HFFc6 (cell line): ENCODE measurements at regions not wholly inside any gene's neighbourhood (a gene's known extent, or its start where the extent isn't known, plus 50 kb on each side); places are given as distances from the start of the nearest gene placed in this dataset.

ENCODE experiments used
- DNase-seq: peaks from one replicate; pipeline ENCODE4 v3.0.0-alpha.2; 2018
- H3K27ac Mint-ChIP-seq: 2 replicates; pipeline ENCODE4 v1.8.0; 2020; ENCODE audit warnings: mild to moderate bottlenecking, mixed read lengths
- H3K27me3 Mint-ChIP-seq: 2 replicates; pipeline ENCODE4 v1.8.0; 2021; ENCODE audit warnings: mild to moderate bottlenecking, moderate library complexity, mixed read lengths; ENCODE audit not compliant: insufficient read depth
- H3K36me3 Mint-ChIP-seq: 2 replicates; pipeline ENCODE4 v1.8.0; 2021; ENCODE audit warnings: low read depth, mixed read lengths
- H3K4me1 Mint-ChIP-seq: 2 replicates; pipeline ENCODE4 v1.8.0; 2020; ENCODE audit warnings: low read depth, mixed read lengths
- H3K4me3 Mint-ChIP-seq: 2 replicates; pipeline ENCODE4 v1.8.0; 2020; ENCODE audit warnings: mild to moderate bottlenecking, moderate library complexity, mixed read lengths
- H3K9me3 Mint-ChIP-seq: 2 replicates; pipeline ENCODE4 v1.8.0; 2020; ENCODE audit warnings: mild to moderate bottlenecking, mixed read lengths
- TF ChIP-seq, protein P1 (sequence below): fragments of 200-600 bp; sonication (generic); IDR thresholded peaks from 2 replicates; pipeline ENCODE4 v1.5.0; 2021; ENCODE audit warnings: antibody characterized with exemption, mild to moderate bottlenecking

DNA sequence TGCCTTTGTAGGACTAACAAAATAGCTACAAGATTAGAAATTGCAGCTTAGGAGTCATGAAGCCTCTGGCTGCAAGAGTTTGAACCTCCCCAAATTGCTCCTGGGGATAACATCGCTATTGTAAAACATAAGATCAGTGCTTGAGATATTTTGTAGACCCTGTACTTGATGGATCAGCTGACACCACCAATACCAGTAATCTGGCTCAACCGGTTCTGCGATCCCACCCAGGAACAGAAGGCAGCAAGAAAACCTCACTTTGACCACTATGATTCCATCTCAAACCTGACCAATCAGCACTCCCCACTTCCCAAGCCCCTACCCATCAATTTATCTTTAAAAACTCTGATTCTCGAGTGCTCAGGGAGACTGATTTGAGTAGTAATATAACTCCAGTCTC, 206.9 kb upstream of the ADRA1D start:
- no peak overlapping the region for H3K4me3 Mint-ChIP-seq

DNA sequence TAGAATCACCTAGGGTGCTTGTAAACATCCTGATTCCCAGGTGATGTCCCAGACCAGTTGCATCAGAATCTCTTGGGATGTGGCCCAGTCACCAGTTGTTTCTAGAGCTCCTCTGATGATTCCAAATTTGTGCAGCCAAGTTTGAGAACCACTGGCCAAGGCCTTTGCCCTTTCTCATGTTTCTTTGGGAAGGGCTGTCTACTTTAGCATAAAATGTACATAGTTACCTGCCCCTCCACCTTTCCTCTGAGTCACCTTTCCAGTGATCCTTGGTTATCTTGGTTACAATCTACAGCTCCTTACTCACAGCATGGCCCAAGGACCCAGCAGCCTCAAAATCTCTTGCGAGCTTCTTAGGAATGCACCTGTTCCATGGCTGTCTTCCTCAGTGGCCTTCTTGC, 206.2 kb upstream of the ADRA1D start:
- Mint-ChIP-seq H3K36me3 (peaks cover 50% of the 10 kb centered on the region), H3K9me3 (peaks cover 4% of the 10 kb centered on the region), H3K4me1 (peaks cover 59% of the 10 kb centered on the region), H3K4me3 (no peak overlapping the region), H3K27ac (no peak overlapping the region), H3K27me3 (no peaks in the 10 kb centered on the region)
- DNase-seq, result no peak
- TF ChIP-seq, protein P1, sequence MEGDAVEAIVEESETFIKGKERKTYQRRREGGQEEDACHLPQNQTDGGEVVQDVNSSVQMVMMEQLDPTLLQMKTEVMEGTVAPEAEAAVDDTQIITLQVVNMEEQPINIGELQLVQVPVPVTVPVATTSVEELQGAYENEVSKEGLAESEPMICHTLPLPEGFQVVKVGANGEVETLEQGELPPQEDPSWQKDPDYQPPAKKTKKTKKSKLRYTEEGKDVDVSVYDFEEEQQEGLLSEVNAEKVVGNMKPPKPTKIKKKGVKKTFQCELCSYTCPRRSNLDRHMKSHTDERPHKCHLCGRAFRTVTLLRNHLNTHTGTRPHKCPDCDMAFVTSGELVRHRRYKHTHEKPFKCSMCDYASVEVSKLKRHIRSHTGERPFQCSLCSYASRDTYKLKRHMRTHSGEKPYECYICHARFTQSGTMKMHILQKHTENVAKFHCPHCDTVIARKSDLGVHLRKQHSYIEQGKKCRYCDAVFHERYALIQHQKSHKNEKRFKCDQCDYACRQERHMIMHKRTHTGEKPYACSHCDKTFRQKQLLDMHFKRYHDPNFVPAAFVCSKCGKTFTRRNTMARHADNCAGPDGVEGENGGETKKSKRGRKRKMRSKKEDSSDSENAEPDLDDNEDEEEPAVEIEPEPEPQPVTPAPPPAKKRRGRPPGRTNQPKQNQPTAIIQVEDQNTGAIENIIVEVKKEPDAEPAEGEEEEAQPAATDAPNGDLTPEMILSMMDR, result no peak

More for the DNA sequence above, 206.9 kb upstream of the ADRA1D start:
- Mint-ChIP-seq H3K27me3 (no peaks in the 10 kb centered on the region), H3K4me1 (peaks cover 56% of the 10 kb centered on the region), H3K27ac (no peak overlapping the region), H3K36me3 (peaks cover 50% of the 10 kb centered on the region), H3K9me3 (peaks cover 4% of the 10 kb centered on the region)
- no peak for DNase-seq
- TF ChIP-seq, protein P1, result no peak

DNA sequence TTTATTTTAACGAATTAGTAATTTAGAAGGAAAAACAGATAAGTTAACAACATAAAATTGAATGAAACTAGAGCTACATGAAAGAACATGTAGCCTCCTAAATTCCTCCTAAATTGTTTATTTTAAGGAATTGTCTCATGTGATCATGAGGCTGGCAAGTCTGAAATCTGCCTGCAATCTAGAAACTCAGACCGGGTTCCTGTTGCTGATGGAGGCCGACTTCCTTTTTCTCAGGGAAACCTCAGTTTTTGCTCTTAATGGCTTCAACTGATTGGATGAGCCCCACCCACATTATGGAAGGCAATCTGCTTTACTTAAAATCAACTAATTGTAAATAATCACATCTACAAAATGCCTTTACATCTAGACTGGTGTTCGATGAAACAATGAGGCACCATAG, 205.0 kb upstream of the ADRA1D start:
- Mint-ChIP-seq H3K36me3 (peaks cover 55% of the 10 kb centered on the region), H3K27me3 (no peaks in the 10 kb centered on the region), H3K4me3 (no peak overlapping the region), H3K4me1 (peaks cover 70% of the 10 kb centered on the region), H3K9me3 (peaks cover 4% of the 10 kb centered on the region), H3K27ac (no peak overlapping the region)
- TF ChIP-seq, protein P1, result no peak
- no peak for DNase-seq

DNA sequence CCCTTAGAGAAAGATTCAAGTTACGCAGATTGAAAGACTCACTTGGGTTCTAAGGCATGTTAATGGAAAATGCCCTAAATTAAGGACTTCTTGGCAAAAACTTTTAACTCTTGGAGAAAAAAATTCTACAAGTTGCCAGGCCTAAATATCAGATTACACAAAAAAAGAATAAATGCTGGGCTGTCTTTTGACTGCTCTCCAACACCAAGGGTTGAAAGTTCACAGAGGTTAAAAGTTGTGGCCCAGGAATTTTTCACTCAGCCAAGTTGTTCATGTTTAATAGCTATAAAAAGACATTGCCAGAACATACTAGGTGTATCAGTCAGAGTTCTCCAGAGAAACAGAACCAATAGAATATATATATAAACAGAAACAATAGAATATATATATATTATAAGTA, 204.3 kb upstream of the ADRA1D start:
- peaks cover 4% of the 10 kb centered on the region; the same call in 1 of the 2 replicates for H3K9me3 Mint-ChIP-seq
- H3K27ac Mint-ChIP-seq, result no peak overlapping the region
- TF ChIP-seq, protein P1, result no peak
- H3K27me3 Mint-ChIP-seq, result no peaks in the 10 kb centered on the region
- peaks cover 66% of the 10 kb centered on the region for H3K4me1 Mint-ChIP-seq
- peaks cover 48% of the 10 kb centered on the region for H3K36me3 Mint-ChIP-seq
- no peak overlapping the region for H3K4me3 Mint-ChIP-seq
- DNase-seq, result no peak

DNA sequence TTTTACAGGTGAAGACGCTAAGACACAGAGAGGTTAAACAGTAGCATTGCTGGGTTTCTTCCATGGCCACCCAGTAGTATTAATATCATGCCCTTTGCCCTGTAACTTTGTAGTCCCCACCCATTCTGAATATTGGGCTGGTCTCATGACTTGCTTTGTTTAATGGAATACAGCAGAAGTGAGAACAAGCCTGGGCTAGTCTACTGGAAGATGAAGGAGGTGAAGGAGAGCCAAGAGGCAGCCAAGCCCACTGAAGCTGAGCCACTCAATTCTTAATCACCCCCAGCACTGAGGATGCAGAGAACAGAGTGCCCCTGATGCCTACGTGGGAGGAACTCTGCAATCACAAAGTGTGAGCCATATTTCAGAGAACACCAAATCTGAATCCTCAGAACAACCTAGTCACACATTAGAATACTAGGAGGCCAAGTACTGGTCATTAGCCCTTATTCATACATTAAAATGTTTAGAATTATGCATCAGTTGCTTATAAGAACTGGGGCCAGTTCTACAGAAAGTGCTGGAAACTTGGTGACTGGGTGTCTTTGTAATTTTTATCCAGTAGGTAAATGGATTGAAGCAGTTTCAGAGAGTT, 202.5 kb upstream of the ADRA1D start:
- Mint-ChIP-seq H3K36me3 (peaks cover 38% of the 10 kb centered on the region), H3K27ac (peak overlapping the region; percentile 43), H3K9me3 (peaks cover 6% of the 10 kb centered on the region; the same call in 1 of the 2 replicates), H3K27me3 (no peaks in the 10 kb centered on the region), H3K4me3 (no peak overlapping the region), H3K4me1 (peaks cover 58% of the 10 kb centered on the region)
- TF ChIP-seq, protein P1, result no peak
- DNase-seq, result no peak
